GM21786 (cell line): ENCODE measurements at regions not wholly inside any gene's neighbourhood (a gene's known extent, or its start where the extent isn't known, plus 50 kb on each side); places are given as distances from the start of the nearest gene placed in this dataset.
"Not testable (repeated sequence)": the region's sequence is repeated elsewhere in the genome, so short reads cannot be mapped to it uniquely, and the experiment has no call there.

Source experiments
- ATAC-seq: cut with Tn5 transposase; IDR thresholded peaks from one replicate; pipeline ENCODE4 v1.9.1; 2021; ENCODE audit not compliant: unreplicated experiment

DNA sequence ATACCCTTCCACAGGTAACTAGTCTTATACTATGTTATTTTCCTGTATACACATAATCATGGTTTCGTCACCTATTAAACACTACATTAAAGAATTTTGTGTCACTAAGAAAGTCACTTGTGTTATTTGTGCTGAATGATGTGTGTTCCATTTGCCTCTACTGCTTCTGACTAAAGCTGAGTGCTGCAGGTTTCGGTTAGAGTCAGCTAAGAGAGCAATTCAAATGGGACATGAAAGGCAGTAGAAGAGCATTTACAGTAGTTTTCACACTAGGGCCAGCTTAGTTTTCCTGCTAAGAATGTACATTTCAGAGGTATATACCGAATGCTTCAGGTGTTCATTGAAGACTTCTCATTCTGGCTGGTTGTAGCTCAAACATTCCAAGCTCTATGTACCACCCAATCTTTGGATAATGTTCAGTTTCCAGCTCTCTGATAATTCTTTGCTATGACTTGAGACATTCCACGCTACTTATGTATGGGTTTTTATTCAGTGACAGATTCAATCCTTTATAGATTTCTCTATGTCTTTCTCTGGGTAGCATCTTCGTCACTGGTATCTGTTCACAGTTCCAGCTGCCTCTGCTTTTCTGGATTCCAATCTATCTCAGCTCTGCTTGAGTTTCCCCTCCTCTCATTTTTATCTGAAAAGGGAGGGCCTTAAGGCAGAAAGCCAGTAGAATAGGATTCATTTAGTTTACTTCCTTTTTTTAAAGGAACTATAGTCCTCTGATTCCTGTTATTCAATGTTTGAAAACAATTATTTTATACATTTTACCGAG lies 164.4 kb downstream of the CXXC4 start:
- no peak for ATAC-seq

- not testable (repeated sequence) for ATAC-seq
Observed at GRCh38 chr4:104326991-104327694, 167.6 kb downstream of the CXXC4 start.

DNA sequence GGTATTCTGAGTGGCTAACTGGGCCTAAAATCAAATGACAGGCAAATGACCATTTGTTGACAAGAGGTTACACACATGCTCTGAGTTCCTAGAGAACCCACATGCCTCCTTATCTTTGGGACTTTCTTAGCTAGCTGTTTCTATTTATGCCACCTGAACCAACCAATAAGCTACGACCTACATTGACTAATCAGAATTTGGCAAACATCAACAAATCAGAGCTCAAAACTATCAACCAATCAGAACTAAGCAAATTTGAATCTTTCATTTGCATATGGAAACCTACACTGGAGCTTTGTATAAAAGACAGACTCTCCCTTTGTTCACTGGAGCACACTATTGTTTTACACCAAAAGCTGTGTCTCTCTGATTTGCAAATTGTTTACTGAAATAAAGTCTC lies 192.0 kb downstream of the CXXC4 start:
- no peak for ATAC-seq

DNA sequence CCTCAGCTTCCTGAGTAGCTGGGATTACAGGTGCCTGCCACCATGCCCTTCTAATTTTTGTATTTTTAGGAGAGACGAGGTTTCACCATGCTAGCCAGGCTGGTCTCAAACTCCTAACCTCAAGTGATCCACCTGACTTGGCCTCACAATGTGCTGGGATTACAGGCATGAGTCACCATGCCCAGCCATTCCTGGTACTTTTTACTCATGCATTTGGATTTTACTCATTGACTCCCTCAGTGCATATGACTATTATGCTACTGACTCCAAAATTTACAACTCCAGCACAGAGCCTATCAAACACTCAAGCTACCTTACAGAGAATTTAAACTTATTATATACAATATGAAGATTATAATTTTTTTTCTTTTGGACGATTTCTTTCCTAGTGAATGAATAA lies 199.9 kb downstream of the CXXC4 start:
- no peak for ATAC-seq

- ATAC-seq: no peak
Observed at GRCh38 chr4:104286867-104287266, 207.8 kb downstream of the CXXC4 start.

- no peak for ATAC-seq
Observed at GRCh38 chr4:104283303-104283702, 211.4 kb downstream of the CXXC4 start.

DNA sequence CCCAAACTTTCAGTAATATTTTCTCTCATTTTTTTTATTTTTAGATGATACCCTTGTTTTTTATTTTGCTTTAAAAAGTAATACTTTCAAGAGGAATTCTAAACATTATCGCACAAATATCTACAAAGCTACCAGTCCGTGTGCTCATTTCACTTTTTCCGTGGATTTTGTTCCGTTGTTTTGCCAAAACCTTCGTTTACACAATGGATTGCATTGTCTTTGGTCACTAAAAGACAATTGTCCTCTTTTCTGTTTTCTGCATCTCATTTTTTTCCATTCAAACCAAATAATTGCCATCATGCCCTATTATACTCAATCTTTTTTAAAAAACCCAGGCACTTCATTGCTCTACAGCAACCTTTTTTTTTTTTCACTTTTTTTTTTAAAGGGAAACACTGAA lies 214.9 kb downstream of the CXXC4 start:
- no peak for ATAC-seq

DNA sequence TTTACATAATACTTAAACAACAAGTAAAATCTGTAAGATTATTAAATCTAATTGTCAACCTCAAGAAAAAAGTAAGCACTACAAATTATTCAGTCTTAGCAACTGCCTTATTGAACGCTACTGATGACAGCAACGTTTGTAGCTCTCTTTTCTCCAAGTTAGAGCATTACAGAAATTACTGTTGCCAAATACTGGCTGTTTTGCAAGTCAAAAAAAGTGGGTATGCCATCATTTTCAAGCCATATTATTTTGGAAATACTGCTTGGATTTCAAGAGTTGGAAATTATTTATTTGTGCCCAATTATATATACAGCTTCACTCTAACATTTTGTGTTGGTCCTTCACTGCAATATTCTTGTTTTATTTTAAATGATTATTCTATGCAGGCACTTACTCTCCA lies 221.7 kb downstream of the CXXC4 start:
- no peak for ATAC-seq

GRCh38 chr4:104269603-104270002 lies 225.1 kb downstream of the CXXC4 start:
- not testable (repeated sequence) for ATAC-seq

- ATAC-seq: no peak
Observed at GRCh38 chr4:104263100-104263499, 231.6 kb downstream of the CXXC4 start.

DNA sequence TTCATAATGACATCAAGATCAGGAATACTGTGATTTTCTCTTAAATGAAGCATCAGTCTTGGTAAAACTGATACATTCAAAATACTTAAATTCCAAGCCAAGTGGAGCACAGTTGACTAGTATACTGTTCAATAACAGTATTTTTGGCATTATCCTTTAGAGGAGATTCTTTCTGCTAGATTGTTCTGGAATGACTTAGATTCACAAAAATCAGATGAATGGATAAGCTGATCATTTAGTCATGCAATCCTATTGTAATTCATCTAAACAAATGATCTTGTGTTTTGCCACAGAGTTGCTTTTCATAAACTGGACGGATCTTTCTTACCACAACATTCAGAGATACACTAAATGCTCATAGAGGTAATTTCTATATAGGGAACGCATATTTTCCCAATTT lies 232.0 kb downstream of the CXXC4 start:
- no peak for ATAC-seq

DNA sequence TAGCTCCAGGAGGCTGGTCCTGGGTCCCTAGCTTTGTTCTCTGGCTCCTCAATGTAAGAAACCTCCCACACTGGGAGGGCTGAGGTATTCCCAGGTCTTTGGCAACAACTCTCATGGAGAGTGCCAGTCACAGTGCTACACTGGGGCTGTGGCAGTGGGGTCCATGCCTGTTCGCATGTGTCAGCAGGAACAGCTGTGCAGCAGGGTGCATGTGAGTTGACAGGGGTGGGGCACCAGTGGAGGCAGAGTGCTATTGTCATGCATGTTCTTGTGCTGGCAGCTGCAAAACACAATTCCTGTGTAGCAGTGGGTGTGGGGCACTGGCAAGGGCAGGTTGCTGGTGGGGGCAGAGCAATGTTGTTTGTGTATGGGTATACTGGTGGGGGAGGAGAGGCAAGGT lies 246.0 kb downstream of the CXXC4 start:
- ATAC-seq: no peak

DNA sequence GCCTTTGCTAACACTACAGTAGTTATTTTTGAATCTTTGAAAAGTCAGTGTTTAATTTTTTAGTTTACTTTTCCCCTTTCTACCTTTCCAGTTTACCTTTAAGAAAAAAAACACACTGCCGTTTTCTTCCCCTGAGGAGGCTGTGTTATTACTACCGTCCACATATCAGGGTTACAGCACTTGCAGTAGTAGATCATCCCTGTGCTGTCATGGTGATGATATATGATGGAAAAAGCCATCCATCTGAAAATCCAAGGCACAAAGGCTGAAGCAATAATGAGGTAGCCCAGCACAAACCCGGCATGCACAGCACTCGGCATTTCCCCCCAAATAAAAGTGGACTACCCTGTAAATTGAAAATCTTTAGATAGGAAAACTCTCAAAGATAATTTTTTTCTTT lies 258.7 kb downstream of the CXXC4 start:
- ATAC-seq: no peak

GRCh38 chr4:104217526-104217925 lies 277.2 kb downstream of the CXXC4 start:
- no peak for ATAC-seq

GRCh38 chr4:104211657-104212056 lies 283.0 kb downstream of the CXXC4 start:
- no peak for ATAC-seq

- ATAC-seq: no peak
Observed at GRCh38 chr4:104210420-104210819, 284.3 kb downstream of the CXXC4 start.

DNA sequence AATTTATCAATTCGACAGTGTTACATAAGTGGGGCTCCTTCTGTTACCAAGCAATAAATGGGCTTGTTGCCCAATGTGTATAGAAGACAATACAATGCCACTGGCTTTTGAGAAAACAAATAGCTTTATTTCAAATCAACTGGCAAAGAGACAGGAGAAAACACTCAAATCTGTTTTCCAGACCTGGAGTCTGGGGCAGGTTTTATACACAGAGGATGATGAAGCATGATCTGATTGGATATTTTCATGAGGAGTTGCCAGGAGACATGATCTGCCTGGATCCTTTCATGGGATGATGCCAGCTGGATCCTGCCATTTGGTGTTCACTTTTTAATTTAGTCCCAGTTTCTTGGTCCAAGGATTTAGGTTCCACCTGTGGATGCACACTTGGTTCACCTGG lies 287.9 kb downstream of the CXXC4 start:
- no peak for ATAC-seq

GRCh38 chr4:104205116-104205515 lies 289.6 kb downstream of the CXXC4 start:
- ATAC-seq: no peak

DNA sequence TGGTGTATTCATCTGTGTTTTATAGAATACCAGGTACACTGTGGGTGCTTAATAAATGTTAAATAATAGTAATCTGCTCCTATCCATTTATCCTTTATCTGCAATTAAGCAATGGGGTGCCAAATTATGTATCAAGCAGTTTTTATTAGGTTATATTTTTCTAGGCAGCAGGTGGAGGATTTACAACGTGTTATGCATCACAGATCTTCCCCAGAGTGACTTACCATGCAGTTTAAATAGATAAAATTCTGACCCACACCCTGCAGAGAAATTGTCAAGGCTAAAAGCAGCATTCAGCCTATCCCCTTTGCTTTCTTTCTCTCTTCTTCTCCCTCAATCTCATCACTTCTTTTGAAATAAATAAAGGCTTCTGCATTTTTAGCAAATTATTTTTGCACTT lies 306.4 kb downstream of the CXXC4 start:
- no peak for ATAC-seq

DNA sequence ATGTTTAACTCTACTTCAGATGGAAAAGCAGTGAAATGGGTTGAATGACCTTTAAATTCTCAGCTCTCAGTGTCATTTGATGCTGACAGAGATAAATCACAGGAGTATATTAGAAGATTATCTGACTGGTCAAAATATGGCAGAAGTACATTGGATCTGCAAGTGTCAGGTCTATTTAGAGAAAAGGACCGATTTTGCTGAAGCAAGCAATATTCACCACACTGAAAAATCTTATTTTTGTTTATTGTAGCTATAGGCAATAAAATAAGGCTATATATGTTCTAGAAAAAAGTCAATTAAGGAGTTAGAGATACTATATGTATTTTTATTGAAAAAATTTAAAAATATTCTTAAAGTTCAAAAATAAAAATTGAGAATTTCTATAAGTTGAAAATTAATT lies 325.3 kb downstream of the CXXC4 start:
- ATAC-seq: no peak

- no peak for ATAC-seq
Observed at GRCh38 chr4:104166749-104167148, 327.9 kb downstream of the CXXC4 start.

- ATAC-seq: no peak
Observed at GRCh38 chr4:104163820-104164219, 330.9 kb downstream of the CXXC4 start.

DNA sequence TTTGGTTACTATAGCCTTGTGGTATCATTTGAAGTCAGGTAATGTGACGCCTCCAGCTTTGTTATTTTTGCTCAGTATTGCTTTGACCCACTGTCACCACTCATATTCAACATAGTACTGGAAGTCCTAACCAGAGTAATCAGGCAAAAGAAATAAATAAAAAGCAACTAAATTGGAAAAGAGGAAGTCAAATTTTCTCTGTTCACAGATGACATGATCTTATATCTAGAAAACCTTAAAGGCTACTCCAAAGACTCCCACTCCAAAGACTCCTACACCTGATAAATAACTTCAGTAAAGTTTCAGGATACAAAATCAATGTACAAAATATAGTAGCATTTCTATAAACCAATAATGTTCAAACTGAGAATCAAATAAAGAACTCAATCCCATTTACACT lies 348.6 kb downstream of the CXXC4 start:
- ATAC-seq: no peak
